Uterus (tissue), 2 donors: ENCODE measurements at regions not wholly inside any gene's neighbourhood (a gene's known extent, or its start where the extent isn't known, plus 50 kb on each side); places are given as distances from the start of the nearest gene placed in this dataset.

Source experiments
- CTCF ChIP-seq, 4 experiments: fragments of 200-600 bp in 2 of 4; fragments of 450-650 bp in 2 of 4; sonication (generic) in 2 of 4; IDR thresholded peaks; one replicate each; pipeline ENCODE4 v1.5.1; 2016 to 2019; ENCODE audit warnings: antibody characterized with exemption in 4 of 4, mild to moderate bottlenecking in 2 of 4, moderate library complexity in 1 of 4
- POLR2A ChIP-seq, 2 donors: fragments of 450-650 bp; IDR thresholded peaks; one replicate each; pipeline ENCODE4 v1.6.1; 2016; ENCODE audit warnings: antibody characterized with exemption in 2 of 2, mild to moderate bottlenecking in 1 of 2, moderate library complexity in 1 of 2

DNA sequence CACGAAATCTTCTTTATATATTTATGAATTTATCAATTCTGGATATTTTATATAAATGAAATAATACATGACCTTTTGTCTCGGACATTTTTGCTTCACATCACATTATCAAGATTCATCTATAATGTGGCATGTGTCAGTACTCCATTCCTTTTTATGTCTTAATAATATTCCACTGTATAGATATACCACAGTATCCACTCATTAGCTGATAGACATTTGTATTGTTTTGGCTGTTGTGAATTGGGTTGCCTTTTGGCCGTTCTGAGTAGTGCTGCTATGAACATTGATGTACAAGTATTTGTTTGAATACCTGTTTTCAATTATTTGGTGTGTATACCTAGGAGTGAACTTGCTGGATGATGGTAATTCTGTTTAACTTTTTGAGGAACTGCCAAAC is 323.8 kb upstream of the CA10 start:
- TF ChIP-seq CTCF (IDR thresholded peaks at IDR 0.05) (no peak), POLR2A (IDR thresholded peaks at IDR 0.05) (no peak)
